22Rv1 (cell line): ENCODE measurements at regions not wholly inside any gene's neighbourhood (a gene's known extent, or its start where the extent isn't known, plus 50 kb on each side); places are given as distances from the start of the nearest gene placed in this dataset.

ENCODE experiments used
- ZFX ChIP-seq: fragments of 450-650 bp; IDR thresholded peaks from 2 replicates; pipeline ENCODE4 v1.6.1; 2017; ENCODE audit warnings: antibody characterized with exemption, borderline replicate concordance
- TF ChIP-seq, protein P1 (sequence below): fragments of 450-650 bp; IDR thresholded peaks from 2 replicates; pipeline ENCODE4 v1.5.1; 2017; ENCODE audit warnings: mild to moderate bottlenecking

GRCh38 chr21:28268685-28269084 lies 724.0 kb downstream of the LTN1 start:
- TF ChIP-seq ZFX, result no peak
- TF ChIP-seq, protein P1, sequence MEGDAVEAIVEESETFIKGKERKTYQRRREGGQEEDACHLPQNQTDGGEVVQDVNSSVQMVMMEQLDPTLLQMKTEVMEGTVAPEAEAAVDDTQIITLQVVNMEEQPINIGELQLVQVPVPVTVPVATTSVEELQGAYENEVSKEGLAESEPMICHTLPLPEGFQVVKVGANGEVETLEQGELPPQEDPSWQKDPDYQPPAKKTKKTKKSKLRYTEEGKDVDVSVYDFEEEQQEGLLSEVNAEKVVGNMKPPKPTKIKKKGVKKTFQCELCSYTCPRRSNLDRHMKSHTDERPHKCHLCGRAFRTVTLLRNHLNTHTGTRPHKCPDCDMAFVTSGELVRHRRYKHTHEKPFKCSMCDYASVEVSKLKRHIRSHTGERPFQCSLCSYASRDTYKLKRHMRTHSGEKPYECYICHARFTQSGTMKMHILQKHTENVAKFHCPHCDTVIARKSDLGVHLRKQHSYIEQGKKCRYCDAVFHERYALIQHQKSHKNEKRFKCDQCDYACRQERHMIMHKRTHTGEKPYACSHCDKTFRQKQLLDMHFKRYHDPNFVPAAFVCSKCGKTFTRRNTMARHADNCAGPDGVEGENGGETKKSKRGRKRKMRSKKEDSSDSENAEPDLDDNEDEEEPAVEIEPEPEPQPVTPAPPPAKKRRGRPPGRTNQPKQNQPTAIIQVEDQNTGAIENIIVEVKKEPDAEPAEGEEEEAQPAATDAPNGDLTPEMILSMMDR, result no peak
